Left ventricle myocardium inferior (tissue), 1 donor: ENCODE measurements at regions not wholly inside any gene's neighbourhood (a gene's known extent, or its start where the extent isn't known, plus 50 kb on each side); places are given as distances from the start of the nearest gene placed in this dataset.
"Not testable (repeated sequence)": the region's sequence is repeated elsewhere in the genome, so short reads cannot be mapped to it uniquely, and the experiment has no call there.

Experiments used
- DNase-seq: peaks from one replicate; pipeline ENCODE4 v3.0.0-alpha.2; 2020
- H3K27ac ChIP-seq: fragments of 200-600 bp; replicated peaks from 2 replicates; pipeline ENCODE4 v1.8.0; 2021
- H3K27me3 ChIP-seq: fragments of 200-600 bp; 2 replicates; pipeline ENCODE4 v1.8.0; 2021; ENCODE audit warnings: low read depth
- H3K36me3 ChIP-seq: fragments of 200-600 bp; 2 replicates; pipeline ENCODE4 v1.8.0; 2021
- H3K4me1 ChIP-seq: fragments of 200-600 bp; 2 replicates; pipeline ENCODE4 v1.8.0; 2021
- H3K4me3 ChIP-seq: fragments of 200-600 bp; 2 replicates; pipeline ENCODE4 v1.8.0; 2021; ENCODE audit warnings: mild to moderate bottlenecking, moderate library complexity
- H3K9me3 ChIP-seq: fragments of 200-600 bp; replicated peaks from 2 replicates; pipeline ENCODE4 v1.8.0; 2021
- intact Hi-C: fragments of 100-400 bp; cut with micrococcal nuclease; formaldehyde crosslinking; loops from one replicate; pipeline ENCODE4 v1.11.0; 2022
- TF ChIP-seq, protein P1 (sequence below): fragments of 200-600 bp; IDR thresholded peaks from 2 replicates; pipeline ENCODE4 v1.8.0; 2021; ENCODE audit warnings: antibody characterized with exemption, mild to moderate bottlenecking, borderline replicate concordance
- donor health status: DM: no; HTN: yes; CAD: no; lungs with severe emphysema.

DNA sequence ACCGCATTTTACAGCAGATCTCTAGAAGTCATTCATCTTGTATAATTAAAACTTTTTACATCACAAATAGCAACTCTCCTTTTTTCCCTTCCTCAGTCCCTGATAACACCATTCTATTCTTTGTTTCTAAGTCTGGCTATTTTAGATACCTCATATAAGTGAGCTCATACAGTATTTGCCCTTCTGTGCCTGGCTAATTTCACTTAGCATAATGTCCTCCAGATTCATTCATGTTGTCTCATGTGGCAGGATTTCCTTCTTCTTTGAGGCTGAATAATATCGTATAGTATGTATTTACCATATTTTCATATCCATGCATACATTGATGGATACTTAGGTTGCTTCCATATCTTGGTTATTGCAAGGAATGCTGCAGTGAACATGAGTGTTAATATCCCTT is 362.0 kb downstream of the RFC3 start:
- H3K4me1 ChIP-seq, result peaks cover 3% of the 10 kb centered on the region
- intact Hi-C loops, result no loop called here
- TF ChIP-seq, protein P1, sequence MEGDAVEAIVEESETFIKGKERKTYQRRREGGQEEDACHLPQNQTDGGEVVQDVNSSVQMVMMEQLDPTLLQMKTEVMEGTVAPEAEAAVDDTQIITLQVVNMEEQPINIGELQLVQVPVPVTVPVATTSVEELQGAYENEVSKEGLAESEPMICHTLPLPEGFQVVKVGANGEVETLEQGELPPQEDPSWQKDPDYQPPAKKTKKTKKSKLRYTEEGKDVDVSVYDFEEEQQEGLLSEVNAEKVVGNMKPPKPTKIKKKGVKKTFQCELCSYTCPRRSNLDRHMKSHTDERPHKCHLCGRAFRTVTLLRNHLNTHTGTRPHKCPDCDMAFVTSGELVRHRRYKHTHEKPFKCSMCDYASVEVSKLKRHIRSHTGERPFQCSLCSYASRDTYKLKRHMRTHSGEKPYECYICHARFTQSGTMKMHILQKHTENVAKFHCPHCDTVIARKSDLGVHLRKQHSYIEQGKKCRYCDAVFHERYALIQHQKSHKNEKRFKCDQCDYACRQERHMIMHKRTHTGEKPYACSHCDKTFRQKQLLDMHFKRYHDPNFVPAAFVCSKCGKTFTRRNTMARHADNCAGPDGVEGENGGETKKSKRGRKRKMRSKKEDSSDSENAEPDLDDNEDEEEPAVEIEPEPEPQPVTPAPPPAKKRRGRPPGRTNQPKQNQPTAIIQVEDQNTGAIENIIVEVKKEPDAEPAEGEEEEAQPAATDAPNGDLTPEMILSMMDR, result no peak
- no peak for DNase-seq
- no peak overlapping the region for H3K4me3 ChIP-seq
- H3K36me3 ChIP-seq, result no peaks in the 10 kb centered on the region
- H3K27me3 ChIP-seq, result no peaks in the 10 kb centered on the region
- no peaks in the 10 kb centered on the region for H3K9me3 ChIP-seq
- H3K27ac ChIP-seq, result no peak overlapping the region

DNA sequence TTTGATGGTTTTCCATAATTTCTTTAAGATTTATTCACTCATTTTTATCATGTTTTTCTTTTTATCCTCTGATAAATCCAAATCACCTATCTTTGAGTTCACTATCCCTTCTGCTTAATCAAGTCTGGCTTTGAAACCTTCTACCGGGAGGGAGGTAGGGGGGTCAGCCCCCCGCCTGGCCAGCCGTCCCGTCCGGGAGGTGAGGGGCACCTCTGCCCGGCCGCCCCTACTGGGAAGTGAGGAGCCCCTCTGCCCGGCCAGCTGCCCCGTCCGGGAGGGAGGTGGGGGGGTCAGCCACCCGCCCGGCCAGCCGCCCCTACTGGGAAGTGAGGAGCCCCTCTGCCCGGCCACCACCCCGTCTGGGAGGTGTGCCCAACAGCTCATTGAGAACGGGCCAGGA is 363.3 kb downstream of the RFC3 start:
- H3K4me1 ChIP-seq, intact Hi-C loops, H3K9me3 ChIP-seq, H3K4me3 ChIP-seq, DNase-seq, H3K36me3 ChIP-seq, H3K27ac ChIP-seq, H3K27me3 ChIP-seq: not testable (repeated sequence)

DNA sequence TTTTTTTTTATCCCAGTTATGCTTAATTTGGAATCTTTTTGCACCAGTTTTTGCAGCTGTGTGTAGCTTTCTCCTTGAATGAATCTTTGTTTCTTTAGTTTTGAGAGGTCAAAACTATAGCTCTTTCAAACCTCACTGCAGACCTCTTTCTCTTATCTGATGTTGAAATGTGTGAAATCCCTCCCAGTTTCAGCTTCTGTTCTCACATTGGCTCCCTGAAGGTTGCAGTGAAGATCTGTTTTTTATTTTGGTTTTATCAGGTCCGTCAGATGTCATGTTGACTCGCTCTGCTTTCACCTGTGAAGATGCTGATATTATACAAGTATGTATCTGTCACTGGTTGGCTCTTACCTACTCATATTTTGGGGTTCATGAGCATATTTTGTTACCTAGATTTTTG is 372.0 kb downstream of the RFC3 start:
- no peaks in the 10 kb centered on the region for H3K36me3 ChIP-seq
- peaks cover 13% of the 10 kb centered on the region for H3K9me3 ChIP-seq
- DNase-seq, result no peak
- H3K27ac ChIP-seq, result no peak overlapping the region
- intact Hi-C loops, result no loop called here
- H3K4me3 ChIP-seq, result no peak overlapping the region
- no peaks in the 10 kb centered on the region for H3K4me1 ChIP-seq
- TF ChIP-seq, protein P1, result no peak
- no peaks in the 10 kb centered on the region for H3K27me3 ChIP-seq

DNA sequence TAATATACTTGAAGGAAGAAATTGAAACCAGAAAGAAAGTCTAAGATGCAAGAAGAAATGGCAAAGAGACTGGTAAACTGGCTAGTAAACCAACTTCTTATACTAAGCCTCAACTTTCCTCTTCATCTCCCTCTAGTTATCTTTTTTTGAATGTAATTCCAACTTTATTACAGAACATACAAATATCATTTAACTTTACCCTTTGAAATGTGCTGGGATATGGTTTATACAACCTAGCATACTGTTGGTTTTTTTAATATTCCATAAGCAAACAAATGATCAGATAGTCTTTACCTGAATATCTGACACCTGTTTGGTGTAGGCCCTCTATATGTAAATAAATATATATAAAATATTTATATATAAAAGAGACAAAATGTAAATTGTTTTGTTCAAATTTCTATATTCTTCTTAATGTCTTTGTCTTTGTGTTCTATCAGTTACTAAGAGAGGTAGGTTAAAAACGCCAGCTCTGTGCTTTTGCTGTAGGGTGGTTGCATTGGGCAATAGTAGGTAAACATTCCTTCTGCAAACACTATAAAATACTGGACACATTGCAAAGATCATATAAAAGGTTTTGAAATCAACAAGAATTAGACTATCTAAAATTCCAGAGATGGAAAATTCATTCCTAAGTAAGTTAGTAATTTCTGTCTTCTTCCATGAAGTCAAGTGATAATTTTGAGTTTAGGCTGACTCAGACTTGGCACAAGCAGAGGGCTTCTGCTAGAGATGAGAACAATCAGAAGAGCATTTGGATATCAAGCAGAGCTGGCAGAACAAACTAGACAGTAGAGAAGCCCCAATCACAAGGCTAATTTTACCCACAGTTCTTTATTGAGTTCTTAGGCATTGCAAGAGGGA is 383.3 kb downstream of the RFC3 start:
- peaks cover 12% of the 10 kb centered on the region for H3K4me1 ChIP-seq
- intact Hi-C loops, result no loop called here
- no peaks in the 10 kb centered on the region for H3K36me3 ChIP-seq
- H3K27me3 ChIP-seq, result no peaks in the 10 kb centered on the region
- TF ChIP-seq, protein P1, result no peak
- no peak for DNase-seq
- peak overlapping the region; percentile 80 for H3K27ac ChIP-seq
- peaks cover 13% of the 10 kb centered on the region for H3K9me3 ChIP-seq
- H3K4me3 ChIP-seq, result no peak overlapping the region

DNA sequence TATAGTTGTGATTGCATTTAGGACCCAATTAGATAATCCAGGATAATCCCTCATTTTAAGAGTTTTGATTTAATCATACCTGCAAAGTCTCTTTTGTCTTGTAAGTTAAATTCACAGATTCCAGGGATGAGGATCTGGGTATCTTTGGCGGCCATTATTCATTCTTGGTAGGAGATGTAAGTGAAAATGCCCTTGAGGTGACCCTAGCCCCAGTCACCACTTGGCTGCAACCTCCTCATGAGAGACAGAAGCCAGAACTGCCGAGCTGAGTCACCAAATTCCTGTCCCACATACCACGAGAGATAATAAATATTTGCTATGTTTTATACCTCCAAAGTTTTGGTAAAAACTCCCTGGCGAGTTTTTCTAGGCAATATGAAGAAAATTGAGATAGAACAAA is 389.4 kb downstream of the RFC3 start:
- Histone ChIP-seq H3K9me3 (peaks cover 8% of the 10 kb centered on the region), H3K4me3 (no peak overlapping the region), H3K4me1 (peaks cover 13% of the 10 kb centered on the region), H3K27ac (peak overlapping the region; percentile 0), H3K27me3 (no peaks in the 10 kb centered on the region), H3K36me3 (no peaks in the 10 kb centered on the region)
- peak; percentile 17 for DNase-seq
- TF ChIP-seq, protein P1, result no peak
- intact Hi-C loops, result no loop called here

DNA sequence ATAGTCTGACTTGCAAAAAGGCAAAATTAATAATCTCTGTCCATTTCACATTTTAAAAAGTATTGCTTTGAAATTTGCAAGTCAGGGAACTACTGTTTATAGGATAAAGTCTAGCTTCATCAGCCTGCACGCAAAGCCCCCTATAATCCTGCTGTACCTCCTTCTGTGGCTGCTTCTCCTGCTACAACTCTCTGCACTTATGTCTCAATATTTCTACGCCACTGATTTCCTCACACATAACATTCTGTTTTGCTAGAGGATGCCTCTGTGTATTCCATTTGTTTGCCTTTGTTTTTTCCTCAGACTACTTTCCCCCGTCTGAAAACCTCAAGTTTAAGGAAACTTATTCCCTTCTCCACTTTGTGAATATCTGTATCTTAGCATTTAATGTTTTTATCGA is 389.9 kb downstream of the RFC3 start:
- H3K4me3 ChIP-seq, result no peak overlapping the region
- H3K27me3 ChIP-seq, result no peaks in the 10 kb centered on the region
- peaks cover 12% of the 10 kb centered on the region for H3K4me1 ChIP-seq
- H3K36me3 ChIP-seq, result no peaks in the 10 kb centered on the region
- peaks cover 8% of the 10 kb centered on the region for H3K9me3 ChIP-seq
- TF ChIP-seq, protein P1, result no peak
- peak overlapping the region; percentile 0 for H3K27ac ChIP-seq
- intact Hi-C loops, result no loop called here
- no peak for DNase-seq
